B cell (primary cell): ENCODE measurements at regions not wholly inside any gene's neighbourhood (a gene's known extent, or its start where the extent isn't known, plus 50 kb on each side); places are given as distances from the start of the nearest gene placed in this dataset.

Experiments
- ATAC-seq: fragments of 200-7000 bp; cut with Tn5 transposase; one replicate; pipeline ENCODE4 v1.10.0; 2021; ENCODE audit warnings: low read depth, mild to moderate bottlenecking, moderate number of reproducible peaks, moderate library complexity
- CTCF ChIA-PET: fragments of 350-600 bp; sonication (Branson Sonifier 250); formaldehyde crosslinking; loops from one replicate; lab custom pipeline; 2021; ENCODE audit warnings: antibody characterized with exemption, inconsistent platforms; lab: Charles Lee
- POLR2A ChIA-PET: fragments of 350-600 bp; sonication (Branson Sonifier 250); formaldehyde crosslinking; loops from one replicate; lab custom pipeline; 2021; ENCODE audit warnings: antibody characterized with exemption; lab: Charles Lee
- DNase-seq: peaks from one replicate; pipeline ENCODE4 v3.0.0; 2013
- H2AFZ ChIP-seq: 2 replicates; pipeline ENCODE4 v1.6.1; 2012; ENCODE audit warnings: mild to moderate bottlenecking, low read depth, low read length; ENCODE audit not compliant: insufficient read depth, poor library complexity, severe bottlenecking
- H3K27ac ChIP-seq, 2 donors: 1 replicate in 1 of 2; 2 replicates in 1 of 2; pipeline ENCODE4 v1.5.1; 2012 to 2013; ENCODE audit warnings: low read length in 2 of 2, mild to moderate bottlenecking in 2 of 2, moderate library complexity in 1 of 2
- H3K27me3 ChIP-seq, 4 experiments: fragments of 200-600 bp in 1 of 4; sonication (generic) in 1 of 4; replicated peaks in 1 of 4; 1 replicate in 2 of 4; 2 replicates in 2 of 4; pipeline versions ENCODE4 v1.6.1 to v1.7.0; 2013 to 2016; ENCODE audit warnings: low read length in 3 of 4, mild to moderate bottlenecking in 2 of 4, mixed read lengths in 1 of 4, moderate library complexity in 1 of 4; ENCODE audit not compliant: insufficient read depth in 4 of 4, control insufficient read depth in 3 of 4; ENCODE audit errors: control extremely low read depth in 1 of 4
- H3K36me3 ChIP-seq, 2 experiments: replicated peaks in 1 of 2; 1 replicate in 1 of 2; 2 replicates in 1 of 2; pipeline versions ENCODE4 v1.6.1 to v1.7.1; 2013; ENCODE audit warnings: low read length in 1 of 2; ENCODE audit not compliant: insufficient read depth in 2 of 2, control insufficient read depth in 1 of 2; ENCODE audit errors: control extremely low read depth in 1 of 2, extremely low read depth in 1 of 2
- H3K4me1 ChIP-seq, 2 donors: fragments of 200-600 bp in 1 of 2; sonication (generic) in 1 of 2; 1 replicate in 1 of 2; 2 replicates in 1 of 2; pipeline versions ENCODE4 v1.5.1 to v1.6.1; 2013 to 2017; ENCODE audit warnings: low read length in 2 of 2; ENCODE audit not compliant: control insufficient read depth in 2 of 2, insufficient read depth in 2 of 2
- H3K4me2 ChIP-seq: replicated peaks from 2 replicates; pipeline ENCODE3; 2012; ENCODE audit warnings: mild to moderate bottlenecking, low read depth, low read length; ENCODE audit not compliant: poor library complexity, severe bottlenecking
- H3K4me3 ChIP-seq, 5 experiments: fragments of 200-600 bp in 1 of 5; sonication (generic) in 1 of 5; 1 replicate in 3 of 5; 2 replicates in 2 of 5; pipeline versions ENCODE4 v1.5.1 to v1.7.0; 2011 to 2016; ENCODE audit warnings: low read length in 4 of 5, mild to moderate bottlenecking in 4 of 5, low read depth in 2 of 5, control low read depth in 1 of 5, moderate library complexity in 1 of 5; ENCODE audit not compliant: insufficient read depth in 1 of 5; ENCODE audit errors: control extremely low read depth in 1 of 5, extremely low read depth in 1 of 5
- H3K79me2 ChIP-seq: fragments of 200-600 bp; sonication (generic); one replicate; pipeline ENCODE4 v1.6.0; 2016; ENCODE audit warnings: low read length; ENCODE audit not compliant: control insufficient read depth, insufficient read depth
- H3K9ac ChIP-seq: fragments of 200-600 bp; sonication (generic); 2 replicates; pipeline ENCODE4 v1.6.1; 2017; ENCODE audit warnings: mild to moderate bottlenecking, low read length, moderate library complexity
- H3K9me3 ChIP-seq, 3 donors: one replicate each; pipeline versions ENCODE4 v1.6.1 to v1.7.1; 2013; ENCODE audit warnings: low read length in 2 of 3; ENCODE audit not compliant: control insufficient read depth in 2 of 3, insufficient read depth in 1 of 3; ENCODE audit errors: control extremely low read depth in 1 of 3
- H4K20me1 ChIP-seq: 2 replicates; pipeline ENCODE4 v1.6.0; 2012; ENCODE audit warnings: mild to moderate bottlenecking, low read length; ENCODE audit not compliant: insufficient read depth, control insufficient read depth, poor library complexity, severe bottlenecking
- H3K27ac Mint-ChIP-seq: one replicate; pipeline ENCODE4 v1.8.0; 2021; ENCODE audit warnings: mixed read lengths
- H3K27me3 Mint-ChIP-seq: one replicate; pipeline ENCODE4 v1.8.0; 2021; ENCODE audit warnings: mixed read lengths
- H3K4me1 Mint-ChIP-seq: one replicate; pipeline ENCODE4 v1.8.0; 2021; ENCODE audit warnings: mixed read lengths
- H3K4me3 Mint-ChIP-seq: one replicate; pipeline ENCODE4 v1.8.0; 2021; ENCODE audit warnings: mixed read lengths
- H3K9me3 Mint-ChIP-seq: one replicate; pipeline ENCODE4 v1.8.0; 2022; ENCODE audit warnings: mixed read lengths; ENCODE audit not compliant: insufficient read depth
- EZH2 ChIP-seq: IDR thresholded peaks from 2 replicates; pipeline ENCODE4 v1.6.1; 2012; ENCODE audit warnings: borderline replicate concordance, low read depth, mild to moderate bottlenecking, moderate library complexity, low read length; ENCODE audit not compliant: insufficient read depth, poor library complexity, severe bottlenecking
- WGBS: methylation state at CpG from one replicate; pipeline ENCODE4 v1.1.5; 2013; ENCODE audit warnings: missing lambda C conversion rate; ENCODE audit not compliant: insufficient coverage; 5-methylcytosine and 5-hydroxymethylcytosine counted together
- intact Hi-C: fragments of 100-400 bp; cut with micrococcal nuclease; formaldehyde crosslinking; loops from one replicate; pipeline ENCODE4 v1.10.0; 2022
- TF ChIP-seq, protein P1 (sequence below): fragments of 200-600 bp; IDR thresholded peaks from one replicate; pipeline ENCODE4 v1.8.0; 2022; ENCODE audit warnings: antibody characterized with exemption, mild to moderate bottlenecking

DNA sequence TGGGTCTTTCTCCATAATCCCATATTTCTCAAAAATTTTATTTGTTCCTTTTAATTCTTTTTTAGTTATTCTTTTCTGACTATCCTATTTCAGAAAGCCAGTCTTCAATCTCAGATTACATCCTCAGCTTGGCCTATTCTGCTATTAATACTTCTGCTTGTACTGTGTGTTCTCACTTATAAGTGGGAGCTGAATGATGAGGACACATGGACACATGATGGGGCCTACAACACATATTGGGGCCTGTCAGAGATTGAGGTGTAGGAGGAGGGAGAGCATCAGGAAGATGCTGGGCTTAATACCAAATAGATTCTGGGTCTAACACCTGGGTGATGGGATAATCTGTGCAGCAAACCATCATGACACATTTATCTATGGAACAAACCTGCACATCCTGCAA lies 82.3 kb downstream of the MAGEE1 start:
- peaks cover 3% of the 10 kb centered on the region for H3K9me3 Mint-ChIP-seq
- no peaks in the 10 kb centered on the region for H3K9me3 ChIP-seq

GRCh38 chrX:76517544-76517943 lies 90.0 kb downstream of the MAGEE1 start:
- ChIA-PET CTCF (no interaction called here), POLR2A (no interaction called here)
- WGBS = no CpG with 5 or more reads among the region's 4 CpGs

More for the DNA sequence above, 82.3 kb downstream of the MAGEE1 start:
- Histone ChIP-seq H3K4me2 (no peak overlapping the region), H3K36me3 (no peaks in the 10 kb centered on the region), H3K27me3 (no peaks in the 10 kb centered on the region), H3K79me2 (no peaks in the 10 kb centered on the region), H3K9ac (no peak overlapping the region), H2AFZ (no peak overlapping the region), H4K20me1 (no peaks in the 10 kb centered on the region), H3K27ac (no peak overlapping the region), H3K4me1 (no peaks in the 10 kb centered on the region), H3K4me3 (no peak overlapping the region)
- POLR2A ChIA-PET = no interaction called here
- no peak for ATAC-seq
- no peaks in the 10 kb centered on the region for H3K4me1 Mint-ChIP-seq
- CTCF ChIA-PET = no interaction called here
- no peaks in the 10 kb centered on the region for H3K27me3 Mint-ChIP-seq
- intact Hi-C loops = no loop called here
- H3K4me3 Mint-ChIP-seq = no peak overlapping the region
- no peak for DNase-seq
- H3K27ac Mint-ChIP-seq = no peak overlapping the region
- TF ChIP-seq EZH2 = no peak
- TF ChIP-seq, protein P1, sequence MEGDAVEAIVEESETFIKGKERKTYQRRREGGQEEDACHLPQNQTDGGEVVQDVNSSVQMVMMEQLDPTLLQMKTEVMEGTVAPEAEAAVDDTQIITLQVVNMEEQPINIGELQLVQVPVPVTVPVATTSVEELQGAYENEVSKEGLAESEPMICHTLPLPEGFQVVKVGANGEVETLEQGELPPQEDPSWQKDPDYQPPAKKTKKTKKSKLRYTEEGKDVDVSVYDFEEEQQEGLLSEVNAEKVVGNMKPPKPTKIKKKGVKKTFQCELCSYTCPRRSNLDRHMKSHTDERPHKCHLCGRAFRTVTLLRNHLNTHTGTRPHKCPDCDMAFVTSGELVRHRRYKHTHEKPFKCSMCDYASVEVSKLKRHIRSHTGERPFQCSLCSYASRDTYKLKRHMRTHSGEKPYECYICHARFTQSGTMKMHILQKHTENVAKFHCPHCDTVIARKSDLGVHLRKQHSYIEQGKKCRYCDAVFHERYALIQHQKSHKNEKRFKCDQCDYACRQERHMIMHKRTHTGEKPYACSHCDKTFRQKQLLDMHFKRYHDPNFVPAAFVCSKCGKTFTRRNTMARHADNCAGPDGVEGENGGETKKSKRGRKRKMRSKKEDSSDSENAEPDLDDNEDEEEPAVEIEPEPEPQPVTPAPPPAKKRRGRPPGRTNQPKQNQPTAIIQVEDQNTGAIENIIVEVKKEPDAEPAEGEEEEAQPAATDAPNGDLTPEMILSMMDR = no peak

More at GRCh38 chrX:76517544-76517943, 90.0 kb downstream of the MAGEE1 start:
- H3K4me2 ChIP-seq = no peak overlapping the region
- no peaks in the 10 kb centered on the region for H3K36me3 ChIP-seq
- no peak for TF ChIP-seq EZH2
- TF ChIP-seq, protein P1 = no peak
- H2AFZ ChIP-seq = no peak overlapping the region
- no peaks in the 10 kb centered on the region for H3K9me3 Mint-ChIP-seq
- DNase-seq = no peak
- intact Hi-C loops = no loop called here
- peaks cover 0 to 12% (median 0%) of the 10 kb centered on the region in 3 donors for H3K9me3 ChIP-seq
- H3K4me3 Mint-ChIP-seq = no peak overlapping the region
- H3K79me2 ChIP-seq = no peaks in the 10 kb centered on the region
- ATAC-seq = no peak
- no peak overlapping the region for H3K9ac ChIP-seq
- H3K4me1 ChIP-seq = no peaks in the 10 kb centered on the region
- no peaks in the 10 kb centered on the region for H3K27me3 ChIP-seq
- no peaks in the 10 kb centered on the region for H4K20me1 ChIP-seq
- H3K27ac ChIP-seq = no peak overlapping the region
- H3K4me1 Mint-ChIP-seq = no peaks in the 10 kb centered on the region
- H3K27ac Mint-ChIP-seq = no peak overlapping the region
- no peak overlapping the region for H3K4me3 ChIP-seq
- no peaks in the 10 kb centered on the region for H3K27me3 Mint-ChIP-seq
